GM12865 (cell line): ENCODE measurements at regions not wholly inside any gene's neighbourhood (a gene's known extent, or its start where the extent isn't known, plus 50 kb on each side); places are given as distances from the start of the nearest gene placed in this dataset.

Source experiments
- DNase-seq: peaks from one replicate; pipeline ENCODE4 v3.0.0; 2010; ENCODE audit warnings: low read depth
- H3K4me3 ChIP-seq: 2 replicates; pipeline ENCODE4 v1.5.1; 2011; ENCODE audit warnings: mild to moderate bottlenecking, low read depth, low read length, control low read depth
- CTCF ChIP-seq: IDR thresholded peaks from 2 replicates; pipeline ENCODE4 v1.5.1; 2011; ENCODE audit warnings: low read length, control low read depth, low read depth, inconsistent platforms; ENCODE audit not compliant: insufficient read depth; ENCODE audit errors: missing control alignments

- no peak for DNase-seq
- H3K4me3 ChIP-seq: no peak overlapping the region
- no peak for TF ChIP-seq CTCF
These were observed 739.1 kb downstream of the MATN1 start for GRCh38 chr1:29984166-29984861.

- no peak for DNase-seq
- no peak overlapping the region for H3K4me3 ChIP-seq
These were observed 740.1 kb downstream of the MATN1 start for GRCh38 chr1:29983321-29983720.

DNA sequence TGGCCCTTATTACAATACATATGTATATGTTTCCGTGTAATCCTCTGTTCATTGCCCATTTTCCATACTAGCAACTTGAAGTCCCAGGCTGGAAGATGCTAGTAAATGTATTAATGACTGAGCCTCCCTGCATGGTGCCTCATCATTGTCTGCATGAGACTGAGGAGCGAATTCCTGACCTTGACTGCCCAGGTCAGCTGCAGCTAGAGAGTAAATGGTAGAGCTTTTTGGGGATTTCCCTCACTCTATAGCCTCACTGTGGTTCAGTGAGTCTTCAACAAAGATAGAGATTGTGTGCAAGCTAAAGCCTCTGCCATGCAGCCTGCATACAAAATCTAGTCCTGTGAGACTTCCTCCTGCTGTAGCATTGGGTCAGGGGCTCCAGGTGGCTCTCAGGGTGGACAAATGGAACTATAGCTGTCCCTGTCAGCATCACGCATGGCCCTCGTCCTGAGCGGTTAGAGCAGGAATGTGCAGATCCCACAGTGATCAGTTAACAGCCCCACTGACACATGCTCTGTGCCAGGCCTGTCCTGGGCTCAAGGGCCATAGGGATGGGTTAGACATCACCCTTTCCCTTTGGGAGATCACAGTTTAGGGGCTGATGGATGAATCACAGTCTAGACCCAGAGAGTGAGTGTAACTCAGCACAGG, 741.7 kb downstream of the MATN1 start:
- no peak for TF ChIP-seq CTCF
- no peak overlapping the region for H3K4me3 ChIP-seq
- no peak for DNase-seq

More at GRCh38 chr1:29983321-29983720, 740.1 kb downstream of the MATN1 start:
- TF ChIP-seq CTCF: no peak

DNA sequence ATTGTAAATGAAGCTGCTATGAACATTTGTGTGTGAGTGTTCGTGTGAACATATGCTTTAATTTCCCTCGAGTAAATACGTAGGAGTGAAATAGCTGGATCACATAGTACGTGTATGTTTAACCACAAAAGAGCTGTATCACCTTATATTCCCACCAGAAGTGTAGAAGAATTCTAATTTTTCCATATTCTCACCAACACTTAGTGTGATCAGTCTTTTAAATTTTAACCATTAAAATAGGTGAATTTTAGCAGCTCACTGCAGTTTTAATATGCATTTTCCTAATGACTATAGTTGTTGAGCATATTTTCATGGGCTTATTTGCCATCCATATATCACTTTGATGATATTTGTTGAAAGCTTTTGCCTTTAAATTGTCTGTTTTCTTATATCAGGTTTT, 741.2 kb downstream of the PTPRU start:
- H3K4me3 ChIP-seq: no peak overlapping the region
- TF ChIP-seq CTCF: no peak
- DNase-seq: no peak

GRCh38 chr1:29975036-29975694, 738.8 kb downstream of the PTPRU start:
- peak; percentile 11 for DNase-seq
- no peak overlapping the region for H3K4me3 ChIP-seq
- TF ChIP-seq CTCF: no peak

- no peak for TF ChIP-seq CTCF
- H3K4me3 ChIP-seq: no peak overlapping the region
- peak; percentile 5 for DNase-seq
These were observed 738.0 kb downstream of the PTPRU start for GRCh38 chr1:29974316-29974724.
